ENCODE measurements at regions not wholly inside any gene's neighbourhood (a gene's known extent, or its start where the extent isn't known, plus 50 kb on each side); places are given as distances from the start of the nearest gene placed in this dataset.

DNA sequence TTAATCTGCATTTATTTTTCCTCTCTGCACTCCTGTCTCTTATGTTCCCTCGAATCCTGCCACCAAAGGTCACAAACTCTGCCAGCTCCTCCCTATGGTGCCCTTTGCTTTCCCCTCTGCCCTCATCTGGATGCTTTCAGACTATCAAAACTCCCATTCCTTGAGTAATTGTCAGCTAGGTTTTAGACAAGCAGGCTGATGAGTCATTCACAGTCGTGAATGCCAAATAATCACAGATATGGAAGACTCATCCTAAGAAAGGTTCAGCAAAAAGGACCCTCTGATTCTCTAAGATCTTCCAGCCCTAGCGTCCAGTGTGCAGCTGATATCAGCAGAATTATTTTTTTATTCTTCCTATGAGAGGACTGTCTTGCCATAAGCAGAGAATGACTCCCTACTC is 104.5 kb upstream of the NUDT12 start:
- TF ChIP-seq, protein P1, sequence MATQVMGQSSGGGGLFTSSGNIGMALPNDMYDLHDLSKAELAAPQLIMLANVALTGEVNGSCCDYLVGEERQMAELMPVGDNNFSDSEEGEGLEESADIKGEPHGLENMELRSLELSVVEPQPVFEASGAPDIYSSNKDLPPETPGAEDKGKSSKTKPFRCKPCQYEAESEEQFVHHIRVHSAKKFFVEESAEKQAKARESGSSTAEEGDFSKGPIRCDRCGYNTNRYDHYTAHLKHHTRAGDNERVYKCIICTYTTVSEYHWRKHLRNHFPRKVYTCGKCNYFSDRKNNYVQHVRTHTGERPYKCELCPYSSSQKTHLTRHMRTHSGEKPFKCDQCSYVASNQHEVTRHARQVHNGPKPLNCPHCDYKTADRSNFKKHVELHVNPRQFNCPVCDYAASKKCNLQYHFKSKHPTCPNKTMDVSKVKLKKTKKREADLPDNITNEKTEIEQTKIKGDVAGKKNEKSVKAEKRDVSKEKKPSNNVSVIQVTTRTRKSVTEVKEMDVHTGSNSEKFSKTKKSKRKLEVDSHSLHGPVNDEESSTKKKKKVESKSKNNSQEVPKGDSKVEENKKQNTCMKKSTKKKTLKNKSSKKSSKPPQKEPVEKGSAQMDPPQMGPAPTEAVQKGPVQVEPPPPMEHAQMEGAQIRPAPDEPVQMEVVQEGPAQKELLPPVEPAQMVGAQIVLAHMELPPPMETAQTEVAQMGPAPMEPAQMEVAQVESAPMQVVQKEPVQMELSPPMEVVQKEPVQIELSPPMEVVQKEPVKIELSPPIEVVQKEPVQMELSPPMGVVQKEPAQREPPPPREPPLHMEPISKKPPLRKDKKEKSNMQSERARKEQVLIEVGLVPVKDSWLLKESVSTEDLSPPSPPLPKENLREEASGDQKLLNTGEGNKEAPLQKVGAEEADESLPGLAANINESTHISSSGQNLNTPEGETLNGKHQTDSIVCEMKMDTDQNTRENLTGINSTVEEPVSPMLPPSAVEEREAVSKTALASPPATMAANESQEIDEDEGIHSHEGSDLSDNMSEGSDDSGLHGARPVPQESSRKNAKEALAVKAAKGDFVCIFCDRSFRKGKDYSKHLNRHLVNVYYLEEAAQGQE (IDR thresholded peaks at IDR 0.05; ENCODE audit: insufficient read depth in 1 of 2, low read depth in 2 of 2, low read length in 2 of 2), result no peak
- TF ChIP-seq POLR2AphosphoS5 (IDR thresholded peaks at IDR 0.05; ENCODE audit: low read depth, low read length) (no peak), TAF1 (IDR thresholded peaks at IDR 0.05; ENCODE audit: borderline replicate concordance, insufficient read depth, low read length) (no peak)

DNA sequence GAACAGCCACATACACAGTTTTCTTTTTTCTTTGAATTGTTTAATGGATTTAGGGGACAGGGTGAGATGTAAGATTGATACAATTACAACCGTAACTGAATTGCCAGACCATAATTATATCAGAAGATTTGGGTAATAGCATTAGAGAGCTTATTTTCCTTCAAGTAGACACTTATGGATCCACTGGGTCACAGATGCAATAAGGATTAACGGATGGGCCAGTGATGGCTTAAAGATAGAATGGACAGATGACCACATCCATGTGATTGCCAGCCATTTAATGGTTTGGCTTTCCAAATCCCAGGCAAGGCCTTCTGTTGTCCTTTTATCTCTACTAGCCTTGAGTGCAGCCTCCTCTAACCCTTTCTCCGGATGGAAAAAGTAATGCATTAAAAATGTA is 94.7 kb upstream of the NUDT12 start:
- TF ChIP-seq, protein P1 (IDR thresholded peaks at IDR 0.05; ENCODE audit: insufficient read depth in 1 of 2, low read depth in 2 of 2, low read length in 2 of 2), result no peak
- TF ChIP-seq SIN3A (IDR thresholded peaks at IDR 0.05; ENCODE audit: borderline replicate concordance, insufficient read depth, low read length) (no peak), TAF1 (IDR thresholded peaks at IDR 0.05; ENCODE audit: borderline replicate concordance, insufficient read depth, low read length) (no peak), FOXP2 (optimal IDR thresholded peaks at IDR 0.05; ENCODE audit: borderline replicate concordance, extremely low read depth, extremely low read length, insufficient read depth) (no peak), POLR2AphosphoS5 (IDR thresholded peaks at IDR 0.05; ENCODE audit: low read depth, low read length) (no peak)

DNA sequence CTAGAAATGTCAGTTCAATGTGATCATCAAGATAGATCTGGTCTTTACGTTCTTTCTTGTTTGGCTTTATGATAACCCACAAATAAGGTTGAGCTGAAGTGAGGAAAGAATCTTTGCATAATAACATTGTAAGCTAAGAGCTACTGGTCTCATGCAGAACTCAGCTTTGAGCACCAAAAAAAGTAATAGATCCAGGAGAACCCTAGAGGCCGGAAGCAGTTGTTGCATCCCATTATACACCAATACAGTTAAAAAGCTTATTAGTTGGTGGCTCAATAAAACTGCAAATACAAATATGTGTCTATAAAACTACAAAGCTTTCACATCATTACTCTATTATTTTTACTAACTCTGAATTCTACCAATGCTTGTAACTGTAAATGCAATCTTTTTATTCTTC is 85.5 kb upstream of the NUDT12 start:
- TF ChIP-seq POLR2AphosphoS5 (IDR thresholded peaks at IDR 0.05; ENCODE audit: low read depth, low read length) (no peak), SIN3A (IDR thresholded peaks at IDR 0.05; ENCODE audit: borderline replicate concordance, insufficient read depth, low read length) (no peak), FOXP2 (optimal IDR thresholded peaks at IDR 0.05; ENCODE audit: borderline replicate concordance, extremely low read depth, extremely low read length, insufficient read depth) (no peak), TAF1 (IDR thresholded peaks at IDR 0.05; ENCODE audit: borderline replicate concordance, insufficient read depth, low read length) (no peak)
- TF ChIP-seq, protein P1 (IDR thresholded peaks at IDR 0.05; ENCODE audit: insufficient read depth in 1 of 2, low read depth in 2 of 2, low read length in 2 of 2), result no peak

DNA sequence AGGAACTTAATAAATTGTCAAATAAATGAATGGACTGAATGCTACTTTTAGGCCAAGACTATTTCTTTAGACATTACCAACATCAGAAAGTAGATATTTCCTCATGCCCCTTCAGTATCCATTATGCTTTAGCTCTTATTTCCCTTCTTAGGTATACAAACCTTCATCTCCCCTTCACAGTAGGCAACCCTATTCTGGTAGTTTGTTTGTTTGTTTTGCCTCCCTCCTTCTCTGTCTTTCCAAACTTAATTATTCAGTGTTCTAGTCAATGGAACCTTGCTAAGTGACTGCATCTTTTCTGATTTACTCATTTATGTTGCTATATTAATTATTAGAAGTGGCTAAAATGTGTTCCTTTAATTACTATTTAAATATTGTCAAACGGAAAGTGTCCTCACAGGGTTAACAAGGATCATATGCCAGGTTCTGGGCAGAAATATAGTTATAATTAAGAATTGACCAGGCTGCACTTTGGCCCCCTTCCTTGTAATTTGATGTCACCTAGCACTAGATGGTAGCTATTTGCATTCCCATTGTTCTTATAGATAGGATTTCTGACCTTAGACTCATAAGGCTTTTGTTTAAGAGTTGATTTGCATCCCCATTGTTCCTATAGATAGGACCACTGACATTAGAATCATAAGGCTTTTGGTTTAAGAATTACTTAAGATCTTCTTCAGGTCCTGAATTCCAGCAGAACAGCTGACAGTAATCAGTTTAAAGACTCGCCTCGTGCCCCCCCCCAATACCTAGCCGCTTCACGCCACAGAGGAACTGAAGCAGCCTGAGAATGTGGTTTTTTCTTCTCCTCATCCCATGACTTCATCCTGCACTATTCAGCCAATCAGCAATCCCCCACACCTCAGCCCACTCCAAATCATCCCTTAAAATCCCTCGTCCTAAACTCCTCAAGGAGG is 84.4 kb upstream of the NUDT12 start:
- TF ChIP-seq, protein P1 (IDR thresholded peaks at IDR 0.05; ENCODE audit: insufficient read depth in 1 of 2, low read depth in 2 of 2, low read length in 2 of 2), result no peak
- TF ChIP-seq TAF1 (IDR thresholded peaks at IDR 0.05; ENCODE audit: borderline replicate concordance, insufficient read depth, low read length), result no peak
- no peak for TF ChIP-seq SIN3A (IDR thresholded peaks at IDR 0.05; ENCODE audit: borderline replicate concordance, insufficient read depth, low read length)
- no peak for TF ChIP-seq POLR2AphosphoS5 (IDR thresholded peaks at IDR 0.05; ENCODE audit: low read depth, low read length)
- TF ChIP-seq FOXP2 (optimal IDR thresholded peaks at IDR 0.05; ENCODE audit: borderline replicate concordance, extremely low read depth, extremely low read length, insufficient read depth), result no peak

Measured in PFSK-1 (cell line).